ENCODE measurements at regions not wholly inside any gene's neighbourhood (a gene's known extent, or its start where the extent isn't known, plus 50 kb on each side); places are given as distances from the start of the nearest gene placed in this dataset.

GRCh38 chr13:106403280-106403679 lies 132.2 kb downstream of the EFNB2 start:
- DNase-seq (ENCODE audit: extremely low spot score) = no peak
- CTCF ChIA-PET = no interaction called here
- TF ChIP-seq CTCF (IDR thresholded peaks at IDR 0.05; ENCODE audit: control extremely low read depth, extremely low read depth, low read depth, missing control alignments) = no peak
- POLR2A ChIA-PET = no interaction called here

- POLR2A ChIA-PET = no interaction called here
- TF ChIP-seq CTCF (IDR thresholded peaks at IDR 0.05; ENCODE audit: control extremely low read depth, extremely low read depth, low read depth, missing control alignments) = no peak
- DNase-seq (ENCODE audit: extremely low spot score) = no peak
- CTCF ChIA-PET = no interaction called here
These were observed 132.6 kb downstream of the EFNB2 start for GRCh38 chr13:106402866-106403265.

GRCh38 chr13:106401081-106401480 lies 134.4 kb downstream of the EFNB2 start:
- no peak for TF ChIP-seq CTCF (IDR thresholded peaks at IDR 0.05; ENCODE audit: control extremely low read depth, extremely low read depth, low read depth, missing control alignments)
- no peak for DNase-seq (ENCODE audit: extremely low spot score)
- ChIA-PET CTCF (interaction anchor here (1.6 kb wide), 1 partner anchor 9 kb away, joined by 4 read pairs; no protein-coding TSS in a partner anchor), POLR2A (no interaction called here)

GRCh38 chr13:106400289-106400688 lies 135.2 kb downstream of the EFNB2 start:
- TF ChIP-seq CTCF (IDR thresholded peaks at IDR 0.05; ENCODE audit: control extremely low read depth, extremely low read depth, low read depth, missing control alignments) = no peak
- no peak for DNase-seq (ENCODE audit: extremely low spot score)
- POLR2A ChIA-PET = no interaction called here

GRCh38 chr13:106398289-106398688 lies 137.2 kb downstream of the EFNB2 start:
- TF ChIP-seq CTCF (IDR thresholded peaks at IDR 0.05; ENCODE audit: control extremely low read depth, extremely low read depth, low read depth, missing control alignments) = no peak
- ChIA-PET CTCF (no interaction called here), POLR2A (no interaction called here)
- DNase-seq (ENCODE audit: extremely low spot score) = no peak

More at GRCh38 chr13:106400289-106400688, 135.2 kb downstream of the EFNB2 start:
- CTCF ChIA-PET = no interaction called here

GRCh38 chr13:106393776-106394175 lies 141.7 kb downstream of the EFNB2 start:
- CTCF ChIA-PET = interaction anchor here (0.8 to 1.3 kb wide), 2 partner anchors 10 to 11 kb away, joined by 3 read pairs; no protein-coding TSS in a partner anchor
- no peak for TF ChIP-seq CTCF (IDR thresholded peaks at IDR 0.05; ENCODE audit: control extremely low read depth, extremely low read depth, low read depth, missing control alignments)
- POLR2A ChIA-PET = no interaction called here
- DNase-seq (ENCODE audit: extremely low spot score) = no peak

GRCh38 chr13:106391681-106392080 lies 143.8 kb downstream of the EFNB2 start:
- POLR2A ChIA-PET = no interaction called here
- CTCF ChIA-PET = interaction anchor here (1.5 kb wide), 1 partner anchor 8 kb away, joined by 5 read pairs; no protein-coding TSS in a partner anchor
- TF ChIP-seq CTCF (IDR thresholded peaks at IDR 0.05; ENCODE audit: control extremely low read depth, extremely low read depth, low read depth, missing control alignments) = no peak

More at GRCh38 chr13:106391681-106392080, 143.8 kb downstream of the EFNB2 start:
- no peak for DNase-seq (ENCODE audit: extremely low spot score)
